Vagina (tissue), 2 donors: ENCODE measurements at regions not wholly inside any gene's neighbourhood (a gene's known extent, or its start where the extent isn't known, plus 50 kb on each side); places are given as distances from the start of the nearest gene placed in this dataset.
"Not testable (repeated sequence)": the region's sequence is repeated elsewhere in the genome, so short reads cannot be mapped to it uniquely, and the experiment has no call there.

Experiments used
- POLR2AphosphoS5 ChIP-seq, 2 donors: sonication (generic); formaldehyde crosslinking; IDR thresholded peaks; one replicate each; pipeline ENCODE4 v1.9.0; 2017; ENCODE audit warnings: antibody characterized with exemption in 2 of 2, mild to moderate bottlenecking in 2 of 2, low read depth in 1 of 2; ENCODE audit not compliant: insufficient read depth in 1 of 2
- TF ChIP-seq, protein P1 (sequence below), 3 experiments: fragments of 450-650 bp in 2 of 3; fragments of 200-600 bp in 1 of 3; sonication (generic) in 1 of 3; IDR thresholded peaks; one replicate each; pipeline ENCODE4 v1.5.1; 2017 to 2019; ENCODE audit warnings: antibody characterized with exemption in 3 of 3, mild to moderate bottlenecking in 2 of 3, moderate library complexity in 2 of 3

DNA sequence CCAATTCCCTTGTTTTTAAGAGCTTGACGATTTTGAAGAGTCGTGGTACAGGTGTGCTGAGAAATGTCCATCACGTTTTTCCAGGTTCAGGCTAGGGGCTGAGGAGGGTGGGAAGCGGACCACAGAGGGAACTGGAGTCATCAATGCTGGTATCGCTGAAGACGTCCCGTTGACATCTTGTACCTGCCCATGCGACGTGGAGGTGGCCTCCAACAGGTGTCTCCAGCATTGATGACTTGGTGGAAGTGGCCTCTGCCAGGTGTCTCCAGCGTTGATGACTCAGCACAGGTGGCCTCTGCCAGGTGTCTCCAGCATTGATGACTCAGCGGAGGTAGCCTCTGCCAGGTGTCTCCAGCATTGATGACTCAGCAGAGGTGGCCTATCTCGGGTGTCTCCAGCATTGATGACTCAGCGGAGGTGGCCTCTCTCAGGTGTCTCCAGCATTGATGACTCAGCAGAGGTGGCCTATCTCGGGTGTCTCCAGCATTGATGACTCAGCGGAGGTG lies 86.6 kb downstream of the ASMT start:
- TF ChIP-seq, protein P1, sequence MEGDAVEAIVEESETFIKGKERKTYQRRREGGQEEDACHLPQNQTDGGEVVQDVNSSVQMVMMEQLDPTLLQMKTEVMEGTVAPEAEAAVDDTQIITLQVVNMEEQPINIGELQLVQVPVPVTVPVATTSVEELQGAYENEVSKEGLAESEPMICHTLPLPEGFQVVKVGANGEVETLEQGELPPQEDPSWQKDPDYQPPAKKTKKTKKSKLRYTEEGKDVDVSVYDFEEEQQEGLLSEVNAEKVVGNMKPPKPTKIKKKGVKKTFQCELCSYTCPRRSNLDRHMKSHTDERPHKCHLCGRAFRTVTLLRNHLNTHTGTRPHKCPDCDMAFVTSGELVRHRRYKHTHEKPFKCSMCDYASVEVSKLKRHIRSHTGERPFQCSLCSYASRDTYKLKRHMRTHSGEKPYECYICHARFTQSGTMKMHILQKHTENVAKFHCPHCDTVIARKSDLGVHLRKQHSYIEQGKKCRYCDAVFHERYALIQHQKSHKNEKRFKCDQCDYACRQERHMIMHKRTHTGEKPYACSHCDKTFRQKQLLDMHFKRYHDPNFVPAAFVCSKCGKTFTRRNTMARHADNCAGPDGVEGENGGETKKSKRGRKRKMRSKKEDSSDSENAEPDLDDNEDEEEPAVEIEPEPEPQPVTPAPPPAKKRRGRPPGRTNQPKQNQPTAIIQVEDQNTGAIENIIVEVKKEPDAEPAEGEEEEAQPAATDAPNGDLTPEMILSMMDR (IDR thresholded peaks at IDR 0.05): not testable (repeated sequence)
- TF ChIP-seq POLR2AphosphoS5 (IDR thresholded peaks at IDR 0.05; ENCODE audit: insufficient read depth in 1 of 2, low read depth in 1 of 2): not testable (repeated sequence)
